ENCODE measurements at regions not wholly inside any gene's neighbourhood (a gene's known extent, or its start where the extent isn't known, plus 50 kb on each side); places are given as distances from the start of the nearest gene placed in this dataset.

GRCh38 chr14:101196795-101197590 lies 293.5 kb upstream of the RTL1 start:
- no peak for DNase-seq

GRCh38 chr14:101197595-101198397 lies 294.3 kb upstream of the RTL1 start:
- no peak for DNase-seq

- no peak for DNase-seq
These were observed 295.0 kb upstream of the RTL1 start for GRCh38 chr14:101198398-101199027.

- DNase-seq = no peak
These were observed 295.7 kb upstream of the RTL1 start for GRCh38 chr14:101199028-101199770.

- no peak for DNase-seq
These were observed 296.6 kb upstream of the RTL1 start for GRCh38 chr14:101200008-101200649.

- no peak for DNase-seq
These were observed 297.4 kb upstream of the RTL1 start for GRCh38 chr14:101200650-101201516.

GRCh38 chr14:101201535-101202151 lies 298.1 kb upstream of the RTL1 start:
- no peak for DNase-seq

- DNase-seq = no peak
These were observed 299.3 kb upstream of the RTL1 start for GRCh38 chr14:101202627-101203404.

- DNase-seq = no peak
These were observed 303.0 kb upstream of the RTL1 start for GRCh38 chr14:101206556-101206955.

- DNase-seq = no peak
These were observed 303.5 kb upstream of the RTL1 start for GRCh38 chr14:101207041-101207440.

- DNase-seq = no peak
These were observed 304.4 kb upstream of the RTL1 start for GRCh38 chr14:101207897-101208296.

GRCh38 chr14:101209594-101209993 lies 306.1 kb upstream of the RTL1 start:
- no peak for DNase-seq

- no peak for DNase-seq
These were observed 311.7 kb upstream of the RTL1 start for GRCh38 chr14:101215266-101215665.

GRCh38 chr14:101215927-101216326 lies 312.4 kb upstream of the RTL1 start:
- DNase-seq = no peak

- DNase-seq = no peak
These were observed 313.0 kb upstream of the RTL1 start for GRCh38 chr14:101216366-101217079.

- no peak for DNase-seq
These were observed 313.6 kb upstream of the RTL1 start for GRCh38 chr14:101217080-101217463.

- no peak for DNase-seq
These were observed 314.3 kb upstream of the RTL1 start for GRCh38 chr14:101217616-101218371.

- DNase-seq = no peak
These were observed 316.6 kb upstream of the RTL1 start for GRCh38 chr14:101219896-101220703.

Measured in MV-4-11 (cell line).